ENCODE measurements at regions not wholly inside any gene's neighbourhood (a gene's known extent, or its start where the extent isn't known, plus 50 kb on each side); places are given as distances from the start of the nearest gene placed in this dataset.

DNA sequence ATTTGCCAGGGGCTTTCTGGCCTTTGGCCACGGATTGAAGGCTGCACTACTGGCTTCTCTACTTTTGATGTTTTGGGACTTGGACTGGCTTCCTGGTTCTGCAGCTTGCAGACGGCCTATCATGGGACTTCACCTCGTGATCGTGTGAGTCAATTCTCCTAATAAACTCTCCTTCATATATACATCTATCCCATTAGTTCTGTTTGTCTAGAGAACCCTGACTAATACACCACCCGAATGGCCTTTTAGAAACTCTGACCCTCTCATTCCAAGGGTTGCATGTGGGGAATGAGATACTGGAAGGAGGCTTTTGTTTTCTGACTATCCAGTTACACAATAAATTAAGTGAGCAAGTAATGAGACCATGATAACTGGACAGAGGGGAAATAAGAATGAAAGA, 430.7 kb downstream of the CDH2 start:
- ChIA-PET SMC1A (ENCODE audit: uncharacterized antibody, unreplicated experiment) (interaction anchor here (2.8 to 4.5 kb wide), 2 partner anchors 7 to 141 kb away, joined by 12 to 34 read pairs; no protein-coding TSS in a partner anchor), CTCF (no interaction called here), RAD21 (ENCODE audit: unreplicated experiment) (no interaction called here), POLR2A (no interaction called here)
- DNase-seq (ENCODE audit: low read depth, low spot score) (no peak), FAIRE-seq (no peak), ATAC-seq (no peak)
- Histone ChIP-seq H3K4me2 (ENCODE audit: control insufficient read depth, insufficient read depth) (no peak overlapping the region), H3K9ac (ENCODE audit: control insufficient read depth, insufficient read depth, low read length) (no peak overlapping the region), H2AFZ (ENCODE audit: control insufficient read depth, low read depth, low read length) (no peak overlapping the region), H3K27ac (ENCODE audit: control insufficient read depth, insufficient read depth) (no peak overlapping the region), H3K9me3 (replicated peaks; ENCODE audit: control insufficient read depth, insufficient read depth, low read length) (no peaks in the 10 kb centered on the region), H3K79me2 (ENCODE audit: control insufficient read depth, insufficient read depth, low read length) (no peaks in the 10 kb centered on the region), H3K27me3 (replicated peaks in 1 of 2; ENCODE audit: control insufficient read depth in 2 of 2, insufficient read depth in 2 of 2, low read length in 1 of 2) (no peaks in the 10 kb centered on the region), H3K36me3 (ENCODE audit: control insufficient read depth in 2 of 2, insufficient read depth in 2 of 2, low read length in 1 of 2) (no peaks in the 10 kb centered on the region), H4K20me1 (ENCODE audit: control insufficient read depth, insufficient read depth) (no peaks in the 10 kb centered on the region), H3K4me3 (no peak overlapping the region), H3K4me1 (ENCODE audit: control insufficient read depth, insufficient read depth, low read length) (no peaks in the 10 kb centered on the region)
- 52% methylated on average over 5 of the region's 5 CpGs for WGBS (ENCODE audit: insufficient coverage, insufficient replicate concordance, low lambda C conversion rate, missing lambda C conversion rate)
- no TSS peak for BruUV-seq (replicated peaks)
- in situ Hi-C loops (cut with MboI) = no loop called here
- intact Hi-C loops (cut with micrococcal nuclease; ENCODE audit: unreplicated experiment) = no loop called here
- TF ChIP-seq ZNF384 (IDR thresholded peaks at IDR 0.05; ENCODE audit: borderline replicate concordance, low read depth, low read length) (no peak), IRF4 (IDR thresholded peaks at IDR 0.05; ENCODE audit: low read depth, low read length) (no peak), NFIC (IDR thresholded peaks at IDR 0.05; ENCODE audit: low read depth, low read length) (no peak), TBL1XR1 (IDR thresholded peaks at IDR 0.05; ENCODE audit: low read depth, low read length) (no peak), TCF12 (IDR thresholded peaks at IDR 0.05; ENCODE audit: low read depth, low read length) (no peak), ZSCAN29 (IDR thresholded peaks at IDR 0.05) (no peak), TAF1 (IDR thresholded peaks at IDR 0.05; ENCODE audit: borderline replicate concordance, low read depth, low read length) (no peak), USF1 (IDR thresholded peaks at IDR 0.05; ENCODE audit: borderline replicate concordance, extremely low read length, insufficient read depth, low read depth, low read length) (no peak), TCF7 (IDR thresholded peaks at IDR 0.05; ENCODE audit: borderline replicate concordance) (no peak), NKRF (conservative IDR thresholded peaks at IDR 0.05) (no peak), ZBED1 (IDR thresholded peaks at IDR 0.05; ENCODE audit: borderline replicate concordance) (no peak), ATF7 (IDR thresholded peaks at IDR 0.05; ENCODE audit: low read depth) (no peak), SP1 (IDR thresholded peaks at IDR 0.05; ENCODE audit: low read depth, low read length) (no peak)
- TF ChIP-seq, protein P1, sequence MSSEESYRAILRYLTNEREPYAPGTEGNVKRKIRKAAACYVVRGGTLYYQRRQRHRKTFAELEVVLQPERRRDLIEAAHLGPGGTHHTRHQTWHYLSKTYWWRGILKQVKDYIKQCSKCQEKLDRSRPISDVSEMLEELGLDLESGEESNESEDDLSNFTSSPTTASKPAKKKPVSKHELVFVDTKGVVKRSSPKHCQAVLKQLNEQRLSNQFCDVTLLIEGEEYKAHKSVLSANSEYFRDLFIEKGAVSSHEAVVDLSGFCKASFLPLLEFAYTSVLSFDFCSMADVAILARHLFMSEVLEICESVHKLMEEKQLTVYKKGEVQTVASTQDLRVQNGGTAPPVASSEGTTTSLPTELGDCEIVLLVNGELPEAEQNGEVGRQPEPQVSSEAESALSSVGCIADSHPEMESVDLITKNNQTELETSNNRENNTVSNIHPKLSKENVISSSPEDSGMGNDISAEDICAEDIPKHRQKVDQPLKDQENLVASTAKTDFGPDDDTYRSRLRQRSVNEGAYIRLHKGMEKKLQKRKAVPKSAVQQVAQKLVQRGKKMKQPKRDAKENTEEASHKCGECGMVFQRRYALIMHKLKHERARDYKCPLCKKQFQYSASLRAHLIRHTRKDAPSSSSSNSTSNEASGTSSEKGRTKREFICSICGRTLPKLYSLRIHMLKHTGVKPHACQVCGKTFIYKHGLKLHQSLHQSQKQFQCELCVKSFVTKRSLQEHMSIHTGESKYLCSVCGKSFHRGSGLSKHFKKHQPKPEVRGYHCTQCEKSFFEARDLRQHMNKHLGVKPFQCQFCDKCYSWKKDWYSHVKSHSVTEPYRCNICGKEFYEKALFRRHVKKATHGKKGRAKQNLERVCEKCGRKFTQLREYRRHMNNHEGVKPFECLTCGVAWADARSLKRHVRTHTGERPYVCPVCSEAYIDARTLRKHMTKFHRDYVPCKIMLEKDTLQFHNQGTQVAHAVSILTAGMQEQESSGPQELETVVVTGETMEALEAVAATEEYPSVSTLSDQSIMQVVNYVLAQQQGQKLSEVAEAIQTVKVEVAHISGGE (CRISPR knock-in tag; IDR thresholded peaks at IDR 0.05) = no peak
- TF ChIP-seq, protein P2, sequence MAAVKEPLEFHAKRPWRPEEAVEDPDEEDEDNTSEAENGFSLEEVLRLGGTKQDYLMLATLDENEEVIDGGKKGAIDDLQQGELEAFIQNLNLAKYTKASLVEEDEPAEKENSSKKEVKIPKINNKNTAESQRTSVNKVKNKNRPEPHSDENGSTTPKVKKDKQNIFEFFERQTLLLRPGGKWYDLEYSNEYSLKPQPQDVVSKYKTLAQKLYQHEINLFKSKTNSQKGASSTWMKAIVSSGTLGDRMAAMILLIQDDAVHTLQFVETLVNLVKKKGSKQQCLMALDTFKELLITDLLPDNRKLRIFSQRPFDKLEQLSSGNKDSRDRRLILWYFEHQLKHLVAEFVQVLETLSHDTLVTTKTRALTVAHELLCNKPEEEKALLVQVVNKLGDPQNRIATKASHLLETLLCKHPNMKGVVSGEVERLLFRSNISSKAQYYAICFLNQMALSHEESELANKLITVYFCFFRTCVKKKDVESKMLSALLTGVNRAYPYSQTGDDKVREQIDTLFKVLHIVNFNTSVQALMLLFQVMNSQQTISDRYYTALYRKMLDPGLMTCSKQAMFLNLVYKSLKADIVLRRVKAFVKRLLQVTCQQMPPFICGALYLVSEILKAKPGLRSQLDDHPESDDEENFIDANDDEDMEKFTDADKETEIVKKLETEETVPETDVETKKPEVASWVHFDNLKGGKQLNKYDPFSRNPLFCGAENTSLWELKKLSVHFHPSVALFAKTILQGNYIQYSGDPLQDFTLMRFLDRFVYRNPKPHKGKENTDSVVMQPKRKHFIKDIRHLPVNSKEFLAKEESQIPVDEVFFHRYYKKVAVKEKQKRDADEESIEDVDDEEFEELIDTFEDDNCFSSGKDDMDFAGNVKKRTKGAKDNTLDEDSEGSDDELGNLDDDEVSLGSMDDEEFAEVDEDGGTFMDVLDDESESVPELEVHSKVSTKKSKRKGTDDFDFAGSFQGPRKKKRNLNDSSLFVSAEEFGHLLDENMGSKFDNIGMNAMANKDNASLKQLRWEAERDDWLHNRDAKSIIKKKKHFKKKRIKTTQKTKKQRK (IDR thresholded peaks at IDR 0.05; ENCODE audit: low read depth, low read length) = no peak

Measured in GM12878 (cell line).